ENCODE measurements at regions not wholly inside any gene's neighbourhood (a gene's known extent, or its start where the extent isn't known, plus 50 kb on each side); places are given as distances from the start of the nearest gene placed in this dataset.

GRCh38 chr2:17122887-17123501, 395.2 kb downstream of the RAD51AP2 start:
- no peak for DNase-seq

DNA sequence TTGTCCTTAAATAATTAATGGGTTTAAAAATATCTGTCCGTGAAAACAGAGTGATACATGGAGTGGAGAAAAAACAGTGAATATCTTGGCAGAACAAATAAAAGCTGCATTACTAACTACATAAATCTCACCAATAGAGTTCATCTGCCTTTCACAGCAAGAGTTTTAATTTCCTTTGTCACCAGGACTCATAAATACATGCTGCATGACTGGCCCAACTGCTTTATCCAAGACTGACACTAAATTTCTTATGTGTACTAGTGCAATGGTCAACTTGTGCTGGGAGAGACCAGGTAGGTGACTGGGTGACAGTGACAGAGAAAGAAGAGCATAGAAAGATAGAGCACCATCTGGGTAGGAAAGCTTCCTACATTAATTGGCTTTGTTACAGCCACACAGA, 402.8 kb downstream of the RAD51AP2 start:
- DNase-seq = no peak

DNA sequence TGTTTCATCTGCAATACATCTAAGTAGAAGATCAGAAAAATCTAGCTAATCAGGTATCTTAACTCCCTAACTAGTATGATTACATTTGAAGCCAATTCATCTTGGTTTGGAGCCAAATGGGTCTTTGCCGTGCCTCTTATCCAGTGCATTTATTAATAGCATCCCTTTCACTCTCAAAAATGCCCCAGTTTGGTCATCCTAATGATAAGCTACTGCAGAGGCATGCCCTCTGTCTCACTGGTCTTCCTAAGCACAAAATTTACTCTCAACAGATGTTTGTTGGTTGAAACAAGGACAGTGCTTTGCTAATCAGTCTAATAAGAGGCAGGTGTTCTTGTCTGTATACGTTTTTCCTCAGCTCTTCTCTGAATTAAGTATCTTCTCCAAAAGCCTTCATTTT, 403.2 kb downstream of the RAD51AP2 start:
- no peak for DNase-seq

- no peak for DNase-seq
Observed at GRCh38 chr2:17107871-17108270, 410.4 kb downstream of the RAD51AP2 start.

GRCh38 chr2:17107151-17107550, 411.1 kb downstream of the RAD51AP2 start:
- no peak for DNase-seq

DNA sequence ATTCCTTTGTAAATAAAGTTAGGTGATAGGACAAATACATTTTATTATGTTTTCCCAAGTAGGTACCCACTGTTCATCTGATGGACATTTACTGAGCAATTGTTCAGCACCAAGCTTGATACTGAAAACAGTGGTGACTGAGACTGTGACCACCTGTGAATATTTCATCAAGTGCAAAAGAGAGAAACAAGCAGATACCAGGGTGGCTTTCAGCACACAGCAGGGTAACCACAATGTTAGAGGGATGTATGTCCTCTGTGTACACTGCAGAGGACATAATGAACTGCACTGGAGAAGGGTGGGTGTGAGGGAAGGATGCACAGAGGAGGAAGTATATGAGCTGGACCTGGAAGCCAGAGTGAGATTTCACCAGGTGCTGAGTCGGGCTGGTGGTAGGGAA, 411.8 kb downstream of the RAD51AP2 start:
- DNase-seq = no peak

GRCh38 chr2:17104454-17104853, 413.8 kb downstream of the RAD51AP2 start:
- DNase-seq = no peak

DNA sequence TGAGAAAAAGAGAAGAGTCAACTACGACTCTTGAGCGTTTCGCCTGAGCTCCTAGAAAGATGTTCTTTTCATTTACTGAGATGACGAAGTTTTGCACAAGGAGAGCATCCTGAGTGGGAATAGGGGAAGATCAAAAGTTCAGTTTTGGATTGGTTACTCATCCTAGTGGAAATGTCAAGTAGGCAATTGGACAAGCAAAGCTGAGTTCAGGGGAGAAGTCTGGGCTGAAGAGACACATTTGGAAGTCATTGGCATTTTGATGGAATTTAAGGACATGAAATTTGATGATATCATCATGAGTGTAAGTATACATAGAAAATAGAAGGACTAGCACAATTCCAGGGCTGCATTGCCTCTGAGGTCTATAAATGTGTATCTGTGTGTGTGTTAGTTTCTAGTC, 416.6 kb downstream of the RAD51AP2 start:
- no peak for DNase-seq

DNA sequence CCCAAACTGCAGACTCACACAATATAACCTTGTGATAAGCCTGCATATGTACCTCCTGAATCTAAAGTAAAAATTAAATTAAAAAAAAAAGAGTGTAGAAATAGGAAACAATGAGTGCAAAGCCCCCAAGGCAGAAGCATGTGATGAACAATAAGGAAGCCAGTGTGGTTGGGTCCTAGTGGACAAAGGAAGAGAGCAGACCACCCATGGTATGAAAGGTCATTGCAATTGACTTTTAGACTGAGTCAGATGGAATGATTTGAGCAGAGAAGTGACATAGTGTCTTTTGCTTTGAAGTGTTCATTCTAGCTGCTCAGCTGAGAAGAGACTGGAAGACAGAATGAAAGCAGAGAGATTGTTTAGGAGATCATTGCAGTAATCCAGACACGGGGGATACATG, 417.1 kb downstream of the RAD51AP2 start:
- DNase-seq = no peak

GRCh38 chr2:17095340-17095739, 422.9 kb downstream of the RAD51AP2 start:
- no peak for DNase-seq

GRCh38 chr2:17093712-17094111, 424.5 kb downstream of the RAD51AP2 start:
- no peak for DNase-seq

DNA sequence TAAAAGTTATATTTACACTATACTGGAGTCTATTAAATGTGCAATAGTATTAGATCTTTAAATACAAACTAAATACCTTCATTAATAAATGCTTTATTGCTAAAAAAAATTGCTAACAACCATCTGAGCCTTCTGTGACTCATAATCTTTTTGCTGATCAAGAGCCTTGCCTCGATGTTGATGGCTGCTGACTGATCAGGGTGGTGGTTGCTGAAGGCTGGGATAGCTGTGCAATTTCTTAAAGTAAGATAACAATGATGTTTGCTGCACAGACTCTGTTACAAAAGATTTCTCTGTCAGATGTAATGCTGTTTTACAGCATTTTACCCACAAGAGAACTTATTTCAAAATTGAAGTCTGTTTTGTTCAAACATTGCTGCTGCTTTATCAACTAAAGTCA, 421.4 kb upstream of the CYRIA start:
- no peak for DNase-seq

- no peak for DNase-seq
Observed at GRCh38 chr2:17085546-17086202, 420.0 kb upstream of the CYRIA start.

DNA sequence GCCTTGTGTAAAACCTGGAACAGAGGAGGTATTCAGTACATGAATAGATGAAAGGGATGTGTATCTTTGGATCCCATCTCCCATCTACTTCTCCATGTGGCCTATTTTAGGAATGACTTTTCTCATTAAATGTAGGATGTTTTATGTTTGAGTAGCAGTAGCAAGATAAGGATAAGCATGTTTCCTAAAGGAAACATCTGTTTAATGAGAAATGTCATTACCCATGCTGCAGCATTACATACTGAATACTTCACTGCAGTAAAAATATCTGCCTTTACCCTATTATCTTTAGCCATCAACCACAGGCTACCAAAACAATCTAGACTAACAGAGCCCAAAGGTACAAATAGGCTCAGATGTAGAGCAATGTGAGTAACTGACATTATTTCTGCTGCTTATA, 419.2 kb upstream of the CYRIA start:
- no peak for DNase-seq

GRCh38 chr2:17083902-17084301, 418.3 kb upstream of the CYRIA start:
- DNase-seq = no peak

DNA sequence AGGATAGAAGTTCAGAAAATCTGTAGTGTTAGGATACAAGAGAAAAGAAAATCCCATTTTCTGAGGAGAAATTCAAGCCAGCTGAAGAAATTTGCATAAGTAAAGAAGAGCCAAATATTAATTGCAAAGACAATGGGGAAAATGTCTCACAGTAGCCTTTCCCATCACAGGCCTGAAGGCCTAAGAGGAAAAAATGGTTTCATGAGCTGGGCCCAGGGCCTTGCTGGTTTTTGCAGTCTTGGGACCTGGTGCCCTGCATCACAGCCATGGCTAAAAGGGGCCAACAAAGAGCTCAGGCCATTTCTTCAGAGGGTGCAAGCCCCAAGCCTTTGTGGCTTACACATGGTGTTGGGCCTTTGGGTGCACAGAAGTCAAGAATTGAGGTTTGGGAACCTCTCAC, 413.6 kb upstream of the CYRIA start:
- DNase-seq = no peak

DNA sequence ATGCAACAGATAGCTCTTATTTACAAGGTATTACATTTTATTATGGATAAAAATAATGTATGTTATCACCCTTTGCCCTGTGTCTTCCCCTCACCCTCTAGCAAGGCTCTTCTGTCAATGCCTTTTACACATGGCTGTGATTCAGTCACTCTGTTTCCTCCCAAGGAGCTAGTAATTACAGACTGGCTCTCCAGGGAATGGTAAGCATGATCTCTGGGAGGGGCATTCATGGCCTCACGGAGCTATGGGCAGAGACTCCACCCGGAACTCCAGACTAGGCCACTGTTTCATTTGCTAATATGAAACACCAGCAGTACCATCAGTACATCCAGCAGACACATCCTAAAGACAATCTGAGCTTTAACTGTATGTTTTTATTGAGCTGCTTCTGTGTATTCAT, 410.9 kb upstream of the CYRIA start:
- no peak for DNase-seq

GRCh38 chr2:17070711-17071110, 405.1 kb upstream of the CYRIA start:
- DNase-seq = no peak

DNA sequence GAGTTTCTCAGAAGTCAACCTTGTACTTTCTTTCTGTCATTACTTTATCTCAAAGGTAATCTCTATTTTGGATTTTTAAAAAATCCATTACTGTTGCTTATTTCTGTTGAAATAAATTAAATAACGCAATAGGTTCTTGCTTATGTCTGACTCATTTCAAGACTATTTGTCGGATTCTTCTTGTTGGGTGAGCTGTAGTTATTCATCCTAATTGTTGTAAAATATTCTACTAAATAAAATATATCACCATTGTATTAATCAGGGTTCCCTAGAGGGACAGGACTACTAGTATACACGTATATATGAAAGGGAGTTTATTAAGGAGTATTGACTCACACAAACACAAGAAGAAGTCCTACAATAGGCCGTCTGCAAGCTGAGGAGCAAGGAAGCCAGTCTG, 403.9 kb upstream of the CYRIA start:
- no peak for DNase-seq

- DNase-seq = no peak
Observed at GRCh38 chr2:17068021-17068420, 402.4 kb upstream of the CYRIA start.

GRCh38 chr2:17065536-17065935, 399.9 kb upstream of the CYRIA start:
- DNase-seq = no peak

DNA sequence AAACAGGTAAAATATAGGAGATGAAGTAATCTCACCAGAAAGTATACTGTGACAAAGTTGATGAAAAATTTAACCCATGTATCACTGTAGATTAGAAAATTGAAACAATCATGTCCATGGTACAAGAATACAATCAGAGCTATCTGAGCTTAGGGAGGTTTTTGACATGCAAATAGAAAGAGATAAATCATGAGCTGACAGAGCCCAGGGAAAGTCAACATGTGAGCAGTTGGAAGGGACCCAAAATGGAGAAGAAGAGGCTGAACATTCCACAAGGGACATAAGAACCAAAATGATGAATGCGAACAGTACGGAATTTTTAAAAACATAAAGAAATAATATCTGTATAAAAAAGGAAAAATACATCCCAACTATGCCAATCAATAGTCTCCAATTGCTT, 395.4 kb upstream of the CYRIA start:
- no peak for DNase-seq

GRCh38 chr2:17059458-17059857, 393.8 kb upstream of the CYRIA start:
- DNase-seq = no peak

DNA sequence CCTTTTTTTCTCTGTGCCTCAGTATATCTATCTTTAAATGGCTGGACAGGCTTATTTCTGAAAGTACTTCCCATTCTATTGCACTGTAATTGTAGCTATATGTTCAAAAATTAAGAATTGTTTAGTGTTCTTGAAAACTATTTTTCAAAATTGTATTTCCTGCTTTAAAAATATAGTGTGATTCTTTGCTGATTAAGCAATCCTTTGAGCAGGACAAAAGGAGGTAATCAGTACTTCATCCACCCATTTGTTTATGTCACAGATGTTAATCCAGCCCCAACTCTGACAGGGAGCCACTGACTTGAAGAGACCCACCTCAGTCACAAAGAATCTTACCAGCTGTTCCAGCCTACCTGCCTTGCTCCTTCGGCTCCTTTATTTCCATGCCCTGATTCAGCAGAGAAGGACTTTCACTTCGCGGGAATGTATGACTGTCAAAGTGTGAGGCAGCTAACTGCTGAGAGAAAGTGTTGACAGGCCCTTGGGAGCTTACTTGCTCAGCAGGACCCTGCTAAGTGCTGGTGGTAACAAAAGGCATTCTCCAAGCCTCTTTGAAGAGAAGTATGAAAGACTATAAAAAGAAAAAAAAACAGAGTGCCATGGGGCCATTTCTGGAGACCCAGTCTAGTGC, 393.3 kb upstream of the CYRIA start:
- DNase-seq = no peak

Data from NCI-H1436 (cell line).